ENCODE measurements at regions not wholly inside any gene's neighbourhood (a gene's known extent, or its start where the extent isn't known, plus 50 kb on each side); places are given as distances from the start of the nearest gene placed in this dataset.
"Not testable (repeated sequence)": the region's sequence is repeated elsewhere in the genome, so short reads cannot be mapped to it uniquely, and the experiment has no call there.

- in situ Hi-C loops (cut with MboI; ENCODE audit: low pct_unique_long_range_greater_than_20kb, low sequenced_read_pairs), result no loop called here
Observed at GRCh38 chr5:82734347-82734746, 342.8 kb downstream of the TMEM167A start.

GRCh38 chr5:82730913-82731312, 346.3 kb downstream of the TMEM167A start:
- in situ Hi-C loops (cut with MboI; ENCODE audit: low pct_unique_long_range_greater_than_20kb, low sequenced_read_pairs), result no loop called here

More at GRCh38 chr5:82734347-82734746, 342.8 kb downstream of the TMEM167A start:
- DNase-seq, result no peak

GRCh38 chr5:82728926-82729702, 348.1 kb downstream of the TMEM167A start:
- DNase-seq, result no peak
- in situ Hi-C loops (cut with MboI; ENCODE audit: low pct_unique_long_range_greater_than_20kb, low sequenced_read_pairs), result no loop called here

More at GRCh38 chr5:82730913-82731312, 346.3 kb downstream of the TMEM167A start:
- DNase-seq, result no peak

- DNase-seq, result no peak
- in situ Hi-C loops (cut with MboI; ENCODE audit: low pct_unique_long_range_greater_than_20kb, low sequenced_read_pairs), result no loop called here
Observed at GRCh38 chr5:82723168-82723567, 354.0 kb downstream of the TMEM167A start.

- DNase-seq, result no peak
- in situ Hi-C loops (cut with MboI; ENCODE audit: low pct_unique_long_range_greater_than_20kb, low sequenced_read_pairs), result no loop called here
Observed at GRCh38 chr5:82721087-82721410, 356.1 kb downstream of the TMEM167A start.

GRCh38 chr5:82720213-82721086, 356.7 kb downstream of the TMEM167A start:
- in situ Hi-C loops (cut with MboI; ENCODE audit: low pct_unique_long_range_greater_than_20kb, low sequenced_read_pairs), result no loop called here
- no peak for DNase-seq

GRCh38 chr5:82719368-82719767, 357.8 kb downstream of the TMEM167A start:
- in situ Hi-C loops (cut with MboI; ENCODE audit: low pct_unique_long_range_greater_than_20kb, low sequenced_read_pairs), result no loop called here
- peak; percentile 30 for DNase-seq

- no peak for DNase-seq
- in situ Hi-C loops (cut with MboI; ENCODE audit: low pct_unique_long_range_greater_than_20kb, low sequenced_read_pairs), result no loop called here
Observed at GRCh38 chr5:82717738-82718137, 359.5 kb downstream of the TMEM167A start.

GRCh38 chr5:82714732-82715131, 362.5 kb downstream of the TMEM167A start:
- DNase-seq; in situ Hi-C loops (cut with MboI; ENCODE audit: low pct_unique_long_range_greater_than_20kb, low sequenced_read_pairs): not testable (repeated sequence)

- no peak for DNase-seq
- in situ Hi-C loops (cut with MboI; ENCODE audit: low pct_unique_long_range_greater_than_20kb, low sequenced_read_pairs), result no loop called here
Observed at GRCh38 chr5:82713811-82714210, 363.4 kb downstream of the TMEM167A start.

- in situ Hi-C loops (cut with MboI; ENCODE audit: low pct_unique_long_range_greater_than_20kb, low sequenced_read_pairs), result no loop called here
- DNase-seq, result no peak
Observed at GRCh38 chr5:82707741-82708140, 369.5 kb downstream of the TMEM167A start.

GRCh38 chr5:82704381-82704780, 372.8 kb downstream of the TMEM167A start:
- DNase-seq, result no peak
- in situ Hi-C loops (cut with MboI; ENCODE audit: low pct_unique_long_range_greater_than_20kb, low sequenced_read_pairs), result no loop called here

GRCh38 chr5:82702046-82702445, 375.1 kb downstream of the TMEM167A start:
- DNase-seq, result no peak
- in situ Hi-C loops (cut with MboI; ENCODE audit: low pct_unique_long_range_greater_than_20kb, low sequenced_read_pairs), result no loop called here

GRCh38 chr5:82699737-82700136, 377.5 kb downstream of the TMEM167A start:
- in situ Hi-C loops (cut with MboI; ENCODE audit: low pct_unique_long_range_greater_than_20kb, low sequenced_read_pairs), result no loop called here
- no peak for DNase-seq

GRCh38 chr5:82698026-82698425, 379.2 kb downstream of the TMEM167A start:
- in situ Hi-C loops (cut with MboI; ENCODE audit: low pct_unique_long_range_greater_than_20kb, low sequenced_read_pairs), result no loop called here
- no peak for DNase-seq

GRCh38 chr5:82694711-82695285, 382.4 kb downstream of the TMEM167A start:
- no peak for DNase-seq
- in situ Hi-C loops (cut with MboI; ENCODE audit: low pct_unique_long_range_greater_than_20kb, low sequenced_read_pairs), result no loop called here

- in situ Hi-C loops (cut with MboI; ENCODE audit: low pct_unique_long_range_greater_than_20kb, low sequenced_read_pairs), result no loop called here
- no peak for DNase-seq
Observed at GRCh38 chr5:82692826-82693225, 384.4 kb downstream of the TMEM167A start.

- in situ Hi-C loops (cut with MboI; ENCODE audit: low pct_unique_long_range_greater_than_20kb, low sequenced_read_pairs), result no loop called here
- no peak for DNase-seq
Observed at GRCh38 chr5:82684659-82685058, 392.5 kb downstream of the TMEM167A start.

- in situ Hi-C loops (cut with MboI; ENCODE audit: low pct_unique_long_range_greater_than_20kb, low sequenced_read_pairs), result no loop called here
- no peak for DNase-seq
Observed at GRCh38 chr5:82684165-82684564, 393.0 kb downstream of the TMEM167A start.

- DNase-seq, result no peak
- in situ Hi-C loops (cut with MboI; ENCODE audit: low pct_unique_long_range_greater_than_20kb, low sequenced_read_pairs), result no loop called here
Observed at GRCh38 chr5:82679660-82680059, 397.5 kb downstream of the TMEM167A start.
